H9 (cell line): ENCODE measurements at regions not wholly inside any gene's neighbourhood (a gene's known extent, or its start where the extent isn't known, plus 50 kb on each side); places are given as distances from the start of the nearest gene placed in this dataset.

ENCODE experiments used
- DNase-seq: peaks from one replicate; pipeline ENCODE4 v3.0.0-alpha.2; 2017
- H2AFZ ChIP-seq: one replicate; pipeline ENCODE4 v1.6.1; 2013; ENCODE audit warnings: mild to moderate bottlenecking, low read length, control low read depth, moderate library complexity
- H2AK5ac ChIP-seq: 2 replicates; pipeline ENCODE4 v1.6.1; 2013; ENCODE audit warnings: low read length, control low read depth, mixed read lengths; ENCODE audit not compliant: insufficient read length
- H2BK120ac ChIP-seq: one replicate; pipeline ENCODE4 v1.6.1; 2013; ENCODE audit warnings: low read depth, mild to moderate bottlenecking, low read length, control low read depth, inconsistent platforms; ENCODE audit not compliant: poor library complexity, severe bottlenecking
- H2BK12ac ChIP-seq: 2 replicates; pipeline ENCODE4 v1.6.1; 2013; ENCODE audit warnings: low read length, control low read depth, mixed read lengths, low read depth; ENCODE audit not compliant: insufficient read length
- H2BK15ac ChIP-seq: 2 replicates; pipeline ENCODE4 v1.6.1; 2013; ENCODE audit warnings: low read depth, low read length, control low read depth
- H2BK20ac ChIP-seq: one replicate; pipeline ENCODE4 v1.6.1; 2013; ENCODE audit warnings: low read depth, mild to moderate bottlenecking, low read length, control low read depth, inconsistent platforms; ENCODE audit not compliant: poor library complexity, severe bottlenecking
- H2BK5ac ChIP-seq: 2 replicates; pipeline ENCODE4 v1.6.1; 2013; ENCODE audit warnings: low read length, control low read depth, mixed read lengths; ENCODE audit not compliant: insufficient read length
- H3K14ac ChIP-seq: 2 replicates; pipeline ENCODE4 v1.6.1; 2013; ENCODE audit warnings: low read length, control low read depth; ENCODE audit not compliant: insufficient read depth
- H3K18ac ChIP-seq: 2 replicates; pipeline ENCODE4 v1.6.1; 2013; ENCODE audit warnings: low read depth, mild to moderate bottlenecking, mixed read lengths, low read length, control low read depth; ENCODE audit not compliant: insufficient read length
- H3K23ac ChIP-seq: 2 replicates; pipeline ENCODE4 v1.6.1; 2013; ENCODE audit warnings: low read length, control low read depth, mixed read lengths, low read depth; ENCODE audit not compliant: insufficient read length
- H3K23me2 ChIP-seq: 2 replicates; pipeline ENCODE4 v1.6.1; 2013; ENCODE audit warnings: low read depth, mild to moderate bottlenecking, mixed read lengths, low read length, control low read depth; ENCODE audit not compliant: insufficient read length, poor library complexity, severe bottlenecking
- H3K27ac ChIP-seq: 2 replicates; pipeline ENCODE4 v1.5.1; 2013; ENCODE audit warnings: low read length, control low read depth, mixed read lengths, low read depth; ENCODE audit not compliant: insufficient read length
- H3K27me3 ChIP-seq: 2 replicates; pipeline ENCODE4 v1.6.1; 2013; ENCODE audit warnings: low read length, control low read depth, inconsistent platforms; ENCODE audit not compliant: insufficient read depth
- H3K4ac ChIP-seq: 2 replicates; pipeline ENCODE4 v1.6.1; 2013; ENCODE audit warnings: low read depth, mild to moderate bottlenecking, control low read depth, inconsistent platforms, low read length, moderate library complexity
- H3K4me1 ChIP-seq: 2 replicates; pipeline ENCODE4 v1.6.1; 2013; ENCODE audit warnings: low read length, control low read depth, inconsistent platforms; ENCODE audit not compliant: insufficient read depth
- H3K4me2 ChIP-seq: 2 replicates; pipeline ENCODE4 v1.6.1; 2013; ENCODE audit warnings: low read length, control low read depth, mixed read lengths; ENCODE audit not compliant: insufficient read length, insufficient read depth
- H3K56ac ChIP-seq: 2 replicates; pipeline ENCODE4 v1.6.1; 2013; ENCODE audit warnings: low read depth, mild to moderate bottlenecking, mixed read lengths, low read length, control low read depth; ENCODE audit not compliant: insufficient read length
- H3K79me1 ChIP-seq: 2 replicates; pipeline ENCODE4 v1.6.1; 2013; ENCODE audit warnings: low read depth, mild to moderate bottlenecking, moderate library complexity, low read length, control low read depth, inconsistent platforms; ENCODE audit not compliant: insufficient read depth, poor library complexity, severe bottlenecking
- H3K79me2 ChIP-seq: 2 replicates; pipeline ENCODE4 v1.6.1; 2013; ENCODE audit warnings: low read length, control low read depth, inconsistent platforms; ENCODE audit not compliant: insufficient read depth
- H3K9ac ChIP-seq: 2 replicates; pipeline ENCODE4 v1.6.1; 2013; ENCODE audit warnings: low read length, control low read depth, mixed read lengths; ENCODE audit not compliant: insufficient read length; ENCODE audit errors: extremely low read depth
- H3K9me3 ChIP-seq: one replicate; pipeline ENCODE4 v1.6.1; 2013; ENCODE audit warnings: low read depth, low read length, inconsistent platforms; ENCODE audit not compliant: control insufficient read depth
- H3T11ph ChIP-seq: one replicate; pipeline ENCODE4 v1.6.1; 2013; ENCODE audit warnings: mild to moderate bottlenecking, low read length, control low read depth, inconsistent platforms
- H4K20me1 ChIP-seq: one replicate; pipeline ENCODE4 v1.6.1; 2013; ENCODE audit not compliant: control insufficient read depth, insufficient read length, insufficient read depth
- H4K5ac ChIP-seq: 2 replicates; pipeline ENCODE4 v1.6.1; 2013; ENCODE audit warnings: low read depth, mild to moderate bottlenecking, mixed read lengths, low read length, control low read depth; ENCODE audit not compliant: insufficient read length
- H4K8ac ChIP-seq: replicated peaks from 2 replicates; pipeline ENCODE4 v1.6.1; 2013; ENCODE audit warnings: low read length, control low read depth, mixed read lengths, low read depth; ENCODE audit not compliant: insufficient read length
- H4K91ac ChIP-seq: 2 replicates; pipeline ENCODE4 v1.6.1; 2013; ENCODE audit warnings: low read depth, mild to moderate bottlenecking, moderate library complexity, mixed read lengths, low read length, control low read depth; ENCODE audit not compliant: insufficient read length
- H3K27ac Mint-ChIP-seq, 3 experiments: 2 replicates in 2 of 3; 3 replicates in 1 of 3; pipeline ENCODE4 v1.8.0; 2020 to 2021; ENCODE audit warnings: mixed read lengths in 3 of 3, mild to moderate bottlenecking in 1 of 3, moderate library complexity in 1 of 3
- H3K27me3 Mint-ChIP-seq: 2 replicates; pipeline ENCODE4 v1.8.0; 2021; ENCODE audit warnings: low read depth, mild to moderate bottlenecking, moderate library complexity, mixed read lengths
- H3K36me3 Mint-ChIP-seq, 3 experiments: 2 replicates in 2 of 3; 3 replicates in 1 of 3; pipeline ENCODE4 v1.8.0; 2020 to 2021; ENCODE audit warnings: low read depth in 3 of 3, mixed read lengths in 3 of 3; ENCODE audit not compliant: insufficient read depth in 1 of 3
- H3K4me1 Mint-ChIP-seq, 2 experiments: 2 replicates each; pipeline ENCODE4 v1.8.0; 2020; ENCODE audit warnings: mixed read lengths in 2 of 2
- H3K4me3 Mint-ChIP-seq, 2 experiments: 2 replicates in 1 of 2; 3 replicates in 1 of 2; pipeline ENCODE4 v1.8.0; 2020 to 2021; ENCODE audit warnings: mild to moderate bottlenecking in 2 of 2, mixed read lengths in 2 of 2, moderate library complexity in 1 of 2
- H3K9me3 Mint-ChIP-seq, 2 experiments: 2 replicates in 1 of 2; 3 replicates in 1 of 2; pipeline ENCODE4 v1.8.0; 2020; ENCODE audit warnings: mild to moderate bottlenecking in 2 of 2, mixed read lengths in 2 of 2, moderate library complexity in 1 of 2
- TF ChIP-seq, protein P1 (sequence below): fragments of 200-600 bp; sonication (generic); conservative IDR thresholded peaks from 3 replicates; pipeline ENCODE4 v1.8.0; 2021; ENCODE audit warnings: antibody characterized with exemption, mild to moderate bottlenecking

DNA sequence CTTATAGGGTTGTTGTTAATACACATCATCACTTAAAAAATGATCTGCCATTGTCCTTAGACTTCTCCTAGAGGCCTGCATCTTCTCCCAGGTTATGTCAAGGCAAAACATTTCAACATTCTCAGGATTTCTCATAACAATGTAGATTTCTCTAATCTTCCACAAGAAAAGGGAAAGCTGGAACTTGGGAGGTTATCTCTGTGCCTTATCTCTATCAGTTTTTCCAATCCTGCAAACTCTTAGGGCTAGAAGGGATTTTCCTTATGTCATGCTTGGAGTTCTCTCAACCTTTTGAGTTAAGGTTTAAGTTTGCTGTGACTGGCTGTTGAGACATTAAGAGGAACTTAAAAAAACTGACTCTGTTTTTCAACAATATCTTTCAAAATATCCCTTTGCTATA lies 300.6 kb upstream of the TFPI start:
- H3K9me3 Mint-ChIP-seq, result no peaks in the 10 kb centered on the region
- Histone ChIP-seq H2BK20ac (no peak overlapping the region), H3T11ph (no peak overlapping the region), H3K14ac (no peak overlapping the region), H3K79me2 (no peaks in the 10 kb centered on the region), H2BK120ac (no peak overlapping the region), H4K5ac (no peak overlapping the region), H2BK12ac (no peak overlapping the region), H3K79me1 (no peaks in the 10 kb centered on the region), H2BK15ac (no peak overlapping the region), H3K27ac (no peak overlapping the region), H3K4me1 (no peaks in the 10 kb centered on the region), H4K8ac (no peak overlapping the region), H3K18ac (no peak overlapping the region), H2BK5ac (no peak overlapping the region), H3K23ac (no peak overlapping the region), H2AFZ (no peak overlapping the region), H3K4me2 (no peak overlapping the region), H3K23me2 (no peaks in the 10 kb centered on the region), H4K91ac (no peak overlapping the region), H2AK5ac (no peak overlapping the region), H3K9me3 (no peaks in the 10 kb centered on the region), H4K20me1 (no peaks in the 10 kb centered on the region), H3K56ac (no peak overlapping the region), H3K27me3 (no peaks in the 10 kb centered on the region), H3K9ac (no peak overlapping the region), H3K4ac (no peak overlapping the region)
- no peak overlapping the region for H3K4me3 Mint-ChIP-seq
- no peaks in the 10 kb centered on the region for H3K4me1 Mint-ChIP-seq
- H3K36me3 Mint-ChIP-seq, result no peaks in the 10 kb centered on the region
- DNase-seq, result no peak
- no peaks in the 10 kb centered on the region for H3K27me3 Mint-ChIP-seq
- no peak overlapping the region for H3K27ac Mint-ChIP-seq
- TF ChIP-seq, protein P1, sequence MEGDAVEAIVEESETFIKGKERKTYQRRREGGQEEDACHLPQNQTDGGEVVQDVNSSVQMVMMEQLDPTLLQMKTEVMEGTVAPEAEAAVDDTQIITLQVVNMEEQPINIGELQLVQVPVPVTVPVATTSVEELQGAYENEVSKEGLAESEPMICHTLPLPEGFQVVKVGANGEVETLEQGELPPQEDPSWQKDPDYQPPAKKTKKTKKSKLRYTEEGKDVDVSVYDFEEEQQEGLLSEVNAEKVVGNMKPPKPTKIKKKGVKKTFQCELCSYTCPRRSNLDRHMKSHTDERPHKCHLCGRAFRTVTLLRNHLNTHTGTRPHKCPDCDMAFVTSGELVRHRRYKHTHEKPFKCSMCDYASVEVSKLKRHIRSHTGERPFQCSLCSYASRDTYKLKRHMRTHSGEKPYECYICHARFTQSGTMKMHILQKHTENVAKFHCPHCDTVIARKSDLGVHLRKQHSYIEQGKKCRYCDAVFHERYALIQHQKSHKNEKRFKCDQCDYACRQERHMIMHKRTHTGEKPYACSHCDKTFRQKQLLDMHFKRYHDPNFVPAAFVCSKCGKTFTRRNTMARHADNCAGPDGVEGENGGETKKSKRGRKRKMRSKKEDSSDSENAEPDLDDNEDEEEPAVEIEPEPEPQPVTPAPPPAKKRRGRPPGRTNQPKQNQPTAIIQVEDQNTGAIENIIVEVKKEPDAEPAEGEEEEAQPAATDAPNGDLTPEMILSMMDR, result no peak
